T-helper 1 cell treated with Interleukin-12 subunit alpha and Interleukin-12 subunit beta and Interleukin-4 antibody, amounts not matched to agents 30 ng/mL and 1 ng/mL, for 36 hours (primary cell): ENCODE measurements at regions not wholly inside any gene's neighbourhood (a gene's known extent, or its start where the extent isn't known, plus 50 kb on each side); places are given as distances from the start of the nearest gene placed in this dataset.

ENCODE experiments used
- intact Hi-C: fragments of 100-400 bp; cut with micrococcal nuclease; formaldehyde crosslinking; loops from one replicate; pipeline ENCODE4 v1.15.1; 2024

DNA sequence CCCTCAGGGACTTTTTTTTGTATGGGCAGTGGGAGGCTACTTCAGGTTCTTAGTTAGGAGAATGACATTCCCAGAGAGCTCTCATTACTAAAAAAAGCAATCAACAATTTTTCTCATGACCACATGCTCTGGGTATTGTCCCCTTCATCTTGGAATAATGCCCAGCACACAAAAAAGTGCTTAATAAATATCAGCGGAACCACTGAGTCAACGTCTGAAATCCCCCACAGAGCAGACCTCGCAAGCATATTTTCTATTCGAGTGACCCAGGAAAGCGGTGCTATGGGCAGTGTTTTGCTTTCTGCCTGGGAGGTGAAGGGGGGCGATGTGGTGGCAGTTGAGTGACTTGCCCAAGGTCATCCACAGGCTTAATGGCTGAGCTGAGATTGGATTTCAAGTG, 493.4 kb upstream of the ZMIZ1 start:
- intact Hi-C loops = no loop called here

GRCh38 chr10:78576276-78576675, 492.5 kb upstream of the ZMIZ1 start:
- intact Hi-C loops = no loop called here

- intact Hi-C loops = no loop called here
Measured at GRCh38 chr10:78577712-78578111, 491.1 kb upstream of the ZMIZ1 start.

GRCh38 chr10:78578929-78579328, 489.8 kb upstream of the ZMIZ1 start:
- intact Hi-C loops = no loop called here

GRCh38 chr10:78579576-78579975, 489.2 kb upstream of the ZMIZ1 start:
- intact Hi-C loops = no loop called here

DNA sequence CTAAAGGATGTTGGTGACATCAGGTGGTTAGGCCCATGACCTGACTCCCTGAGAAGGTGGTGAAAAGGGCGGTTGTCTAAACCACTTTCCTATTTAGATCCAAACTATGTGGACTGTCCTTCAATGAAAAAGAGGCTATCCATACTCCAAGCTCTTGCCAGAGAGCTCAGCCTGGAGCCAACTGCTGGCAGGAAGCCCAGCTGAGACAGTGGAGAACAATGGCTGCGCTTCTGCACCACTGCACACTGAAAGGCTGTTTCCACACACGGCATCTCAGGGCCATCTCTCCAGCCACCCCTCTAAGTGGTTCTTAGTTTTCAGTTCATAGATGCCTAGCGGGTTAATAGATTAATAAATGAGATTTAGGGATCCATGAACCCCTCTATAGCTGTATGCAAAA, 488.8 kb upstream of the ZMIZ1 start:
- intact Hi-C loops = no loop called here

DNA sequence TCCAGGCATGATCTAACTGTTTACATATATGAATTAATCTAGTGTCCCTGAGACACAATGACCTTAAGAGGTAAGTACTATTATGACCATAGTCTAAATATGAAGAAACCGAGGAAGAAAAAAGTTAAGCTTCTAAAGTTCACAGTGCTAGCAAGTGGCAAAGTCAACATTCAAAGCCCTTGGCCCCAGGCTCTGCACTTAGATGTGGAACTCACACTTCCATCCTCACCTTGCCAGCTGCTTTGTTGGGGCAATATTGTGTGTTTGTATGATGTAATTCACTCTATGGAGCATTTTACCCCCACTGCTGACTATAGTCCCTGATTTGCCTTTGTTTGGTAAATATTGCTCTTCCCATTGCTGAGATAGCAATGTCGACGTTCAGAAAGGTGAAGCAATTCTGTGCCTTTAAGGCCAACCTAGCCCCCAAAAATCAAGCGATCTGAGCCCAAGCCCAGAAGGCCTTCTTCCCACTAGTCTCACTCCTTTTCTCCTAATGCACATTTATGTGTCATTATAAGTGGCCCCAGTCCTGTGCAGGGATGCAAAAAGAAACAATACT, 487.6 kb upstream of the ZMIZ1 start:
- intact Hi-C loops = no loop called here

- intact Hi-C loops = no loop called here
Measured at GRCh38 chr10:78582540-78582939, 486.2 kb upstream of the ZMIZ1 start.

DNA sequence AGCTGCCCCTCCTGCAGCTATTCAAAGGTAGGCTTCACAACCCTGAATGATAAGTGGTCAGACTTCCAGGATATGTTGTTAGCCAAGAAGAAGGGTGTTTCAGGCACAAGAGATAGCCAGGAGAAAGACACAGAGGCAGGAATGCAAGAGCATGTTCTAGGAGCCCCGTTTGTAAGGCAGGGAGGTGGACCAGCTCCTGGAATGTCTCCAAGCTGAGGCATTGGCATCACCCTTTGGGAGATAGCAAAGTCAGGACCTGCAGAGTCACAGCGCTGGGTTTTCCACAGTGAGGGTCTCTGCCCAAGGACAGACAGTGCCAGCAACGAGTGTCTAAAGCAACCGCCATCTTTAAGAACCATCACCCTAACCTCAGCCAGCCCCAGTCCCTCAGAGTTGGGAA, 484.5 kb upstream of the ZMIZ1 start:
- intact Hi-C loops = no loop called here

GRCh38 chr10:78584681-78585080, 484.1 kb upstream of the ZMIZ1 start:
- intact Hi-C loops = no loop called here

DNA sequence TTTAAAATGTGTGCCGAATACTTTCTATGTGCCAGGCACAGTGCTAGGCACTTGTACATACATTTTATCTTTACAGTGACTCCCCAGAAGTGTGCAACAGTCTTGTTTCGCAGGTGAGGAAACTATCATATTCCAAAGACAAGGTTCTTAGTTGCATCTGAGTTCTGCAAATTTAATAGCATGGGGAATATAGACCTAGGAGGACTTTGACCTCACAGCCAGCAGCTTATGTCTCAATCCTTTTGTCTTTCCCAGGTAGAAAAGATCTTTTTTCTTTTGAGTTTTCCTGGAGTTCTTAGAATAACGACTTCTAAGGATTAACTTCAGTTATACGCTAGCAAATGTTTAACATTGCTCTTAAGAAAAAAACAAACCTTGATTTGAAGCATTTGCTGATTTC, 482.8 kb upstream of the ZMIZ1 start:
- intact Hi-C loops = no loop called here

- intact Hi-C loops = no loop called here
Measured at GRCh38 chr10:78588194-78588811, 480.5 kb upstream of the ZMIZ1 start.

- intact Hi-C loops = no loop called here
Measured at GRCh38 chr10:78589687-78590086, 479.1 kb upstream of the ZMIZ1 start.

GRCh38 chr10:78591066-78591465, 477.7 kb upstream of the ZMIZ1 start:
- intact Hi-C loops = no loop called here

DNA sequence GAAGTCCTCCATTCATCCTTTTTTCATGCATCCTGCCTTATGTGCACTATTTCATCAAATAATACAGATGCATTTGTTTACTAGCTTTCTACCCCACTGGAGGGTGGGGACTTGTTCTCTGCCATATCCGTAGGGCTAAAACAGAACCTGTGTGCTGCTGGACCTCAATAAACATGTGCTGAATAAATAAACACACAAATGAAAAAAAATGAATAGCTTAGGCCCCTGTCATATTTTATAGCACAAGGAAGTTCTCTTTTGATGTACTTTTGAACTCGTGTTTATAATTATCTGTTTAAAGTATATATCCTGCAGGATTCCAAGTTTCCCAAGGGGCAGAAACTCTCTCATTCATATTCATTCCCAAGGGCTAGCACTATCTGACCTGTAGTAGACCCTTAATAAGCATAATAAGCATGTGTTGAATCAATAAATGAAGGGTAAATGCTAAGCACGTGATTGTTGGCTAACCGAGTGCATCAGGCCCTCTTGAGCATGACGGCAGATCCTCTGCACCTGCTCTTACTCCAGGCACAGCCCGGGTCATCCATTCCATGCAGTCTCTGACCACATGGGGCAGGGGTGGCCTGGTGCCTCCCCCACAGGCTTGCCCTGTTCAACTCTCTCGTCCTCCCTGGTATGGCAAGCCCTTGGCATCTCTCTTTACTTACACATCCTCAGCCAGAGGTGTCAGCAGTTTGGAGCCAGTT, 474.1 kb upstream of the ZMIZ1 start:
- intact Hi-C loops = no loop called here

GRCh38 chr10:78595269-78595619, 473.5 kb upstream of the ZMIZ1 start:
- intact Hi-C loops = no loop called here

DNA sequence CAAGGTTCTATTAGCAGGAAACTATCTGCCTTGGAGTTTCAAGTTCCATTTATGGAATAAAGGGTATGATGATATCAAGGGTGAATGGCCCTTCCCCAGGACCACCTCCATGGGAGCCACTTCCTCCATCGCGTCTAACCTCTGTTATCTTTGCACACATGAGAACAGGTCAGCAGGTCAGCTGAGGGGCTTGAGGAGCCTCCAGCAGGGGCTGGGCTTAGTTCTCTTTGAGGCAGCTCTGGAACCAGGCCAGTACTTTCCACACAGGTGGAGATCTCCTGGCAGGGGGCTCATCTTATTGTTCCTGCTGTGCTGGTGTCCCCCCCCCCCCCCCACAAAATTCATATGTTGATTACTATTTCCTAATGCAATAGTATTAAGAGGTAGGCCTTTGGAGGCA, 472.2 kb upstream of the ZMIZ1 start:
- intact Hi-C loops = no loop called here

DNA sequence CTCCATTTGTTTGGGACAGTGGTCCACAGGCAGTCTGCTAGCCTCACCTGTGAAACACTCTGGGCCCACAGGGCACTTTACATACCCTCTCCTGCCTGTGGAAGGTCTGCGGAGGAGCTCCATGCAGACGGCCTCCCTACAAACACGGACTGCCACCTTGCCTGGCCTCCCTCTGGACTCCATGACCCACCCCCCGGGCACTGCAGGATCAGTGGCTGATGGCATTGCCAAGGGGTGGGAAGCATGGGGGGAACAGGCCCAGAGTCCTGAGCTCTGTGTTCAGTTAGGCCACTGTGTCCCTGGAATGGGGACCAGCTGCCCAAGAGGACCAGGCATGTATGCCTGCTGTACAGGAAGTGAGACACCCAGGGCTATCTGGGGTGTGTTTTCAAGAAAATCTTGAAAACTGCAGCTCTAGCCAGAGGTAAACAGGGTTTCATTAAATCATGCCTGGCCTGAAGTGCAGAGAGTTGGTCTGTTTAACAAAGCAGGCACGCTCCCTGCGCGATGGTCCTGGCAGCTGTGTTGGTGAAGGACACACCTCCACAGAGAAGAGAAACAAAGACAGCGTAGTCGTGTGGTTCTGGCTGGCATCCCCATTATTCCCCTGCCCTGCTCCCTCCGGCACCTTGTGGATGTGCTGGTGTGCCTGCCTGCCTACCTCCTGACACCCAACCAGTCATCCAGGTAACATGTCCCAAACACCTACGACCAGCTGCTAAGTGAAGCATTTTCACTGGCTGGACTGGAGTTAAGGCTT, 470.8 kb upstream of the ZMIZ1 start:
- intact Hi-C loops = no loop called here

DNA sequence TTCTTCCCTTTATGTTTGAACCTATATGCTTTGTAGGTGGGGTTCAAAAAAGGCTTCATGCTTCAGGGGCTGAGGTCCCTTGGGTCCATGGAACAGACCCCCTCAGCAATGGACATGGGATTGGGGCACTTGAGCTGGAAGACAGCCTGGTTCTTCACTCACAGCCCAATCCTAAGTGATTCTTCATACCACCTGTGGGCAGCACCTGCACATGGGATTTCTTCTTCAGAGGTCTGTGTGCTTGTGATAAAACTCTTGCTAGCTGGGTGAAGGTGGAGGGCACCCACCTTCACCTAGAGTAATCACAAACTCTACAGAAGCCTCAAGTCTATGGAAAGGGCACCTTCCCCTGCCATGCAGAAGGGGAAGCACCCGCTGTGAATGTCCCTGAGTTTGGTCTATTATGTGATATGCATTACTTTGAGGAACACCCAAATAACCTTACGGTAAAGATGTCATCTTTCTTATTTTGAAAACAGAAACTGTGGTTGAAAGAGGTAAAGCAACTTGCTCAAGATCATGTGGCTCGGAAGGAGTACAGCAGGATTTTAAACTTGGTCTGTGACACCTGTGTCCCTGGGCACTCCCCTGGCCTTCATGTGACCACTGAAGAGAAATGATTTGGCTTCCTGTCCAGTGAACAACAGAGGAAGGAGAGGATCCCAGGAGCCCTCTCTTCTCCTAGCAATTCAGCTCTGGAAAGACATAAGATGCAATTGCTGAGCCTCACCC, 469.5 kb upstream of the ZMIZ1 start:
- intact Hi-C loops = no loop called here

- intact Hi-C loops = no loop called here
Measured at GRCh38 chr10:78600121-78600665, 468.6 kb upstream of the ZMIZ1 start.

DNA sequence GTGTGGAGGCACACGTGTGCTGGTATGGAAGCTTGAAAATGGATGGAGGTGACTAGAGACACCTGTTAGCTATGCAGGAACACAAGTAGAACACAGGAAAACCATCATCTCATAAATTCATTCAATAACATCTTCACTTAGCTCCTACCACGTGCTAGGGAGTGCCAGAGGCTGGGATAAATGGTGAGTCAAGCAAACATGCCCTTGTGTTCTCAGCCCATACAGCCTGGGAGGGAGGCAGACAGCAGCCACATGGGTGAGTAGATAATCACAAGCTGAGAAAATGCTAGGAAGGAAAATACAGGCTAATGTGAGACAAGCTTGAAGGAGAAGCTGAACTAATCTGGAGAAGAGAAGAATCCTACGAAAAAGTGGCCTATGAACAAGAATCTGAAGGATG, 468.0 kb upstream of the ZMIZ1 start:
- intact Hi-C loops = no loop called here
